Spinal cord (tissue), 9 donors: ENCODE measurements at regions not wholly inside any gene's neighbourhood (a gene's known extent, or its start where the extent isn't known, plus 50 kb on each side); places are given as distances from the start of the nearest gene placed in this dataset.
"Not testable (repeated sequence)": the region's sequence is repeated elsewhere in the genome, so short reads cannot be mapped to it uniquely, and the experiment has no call there.

Source experiments
- DNase-seq, 6 donors: peaks; one replicate each; pipeline versions ENCODE4 v3.0.0 to v3.0.0-alpha.2; 2013 to 2015; ENCODE audit warnings: low spot score in 6 of 6, low read depth in 4 of 6
- H3K27ac ChIP-seq: one replicate; pipeline ENCODE4 v1.5.1; 2013; ENCODE audit warnings: low read depth, low read length, control low read depth
- H3K27me3 ChIP-seq: one replicate; pipeline ENCODE4 v1.6.1; 2013; ENCODE audit warnings: low read length; ENCODE audit not compliant: control insufficient read depth, insufficient read depth
- H3K36me3 ChIP-seq: one replicate; pipeline ENCODE4 v1.6.1; 2013; ENCODE audit warnings: low read length; ENCODE audit not compliant: control insufficient read depth, insufficient read depth
- H3K4me1 ChIP-seq: one replicate; pipeline ENCODE4 v1.6.1; 2013; ENCODE audit warnings: low read length; ENCODE audit not compliant: control insufficient read depth, insufficient read depth
- H3K4me3 ChIP-seq: one replicate; pipeline ENCODE4 v1.5.1; 2013; ENCODE audit warnings: low read depth, low read length, control low read depth
- H3K9me3 ChIP-seq: one replicate; pipeline ENCODE4 v1.6.1; 2013; ENCODE audit warnings: low read length; ENCODE audit not compliant: control insufficient read depth, insufficient read depth
- WGBS: methylation state at CpG from one replicate; pipeline ENCODE4 v1.1.5; 2013; ENCODE audit warnings: missing lambda C conversion rate; ENCODE audit not compliant: insufficient coverage; 5-methylcytosine and 5-hydroxymethylcytosine counted together
- donor health status: healthy.

DNA sequence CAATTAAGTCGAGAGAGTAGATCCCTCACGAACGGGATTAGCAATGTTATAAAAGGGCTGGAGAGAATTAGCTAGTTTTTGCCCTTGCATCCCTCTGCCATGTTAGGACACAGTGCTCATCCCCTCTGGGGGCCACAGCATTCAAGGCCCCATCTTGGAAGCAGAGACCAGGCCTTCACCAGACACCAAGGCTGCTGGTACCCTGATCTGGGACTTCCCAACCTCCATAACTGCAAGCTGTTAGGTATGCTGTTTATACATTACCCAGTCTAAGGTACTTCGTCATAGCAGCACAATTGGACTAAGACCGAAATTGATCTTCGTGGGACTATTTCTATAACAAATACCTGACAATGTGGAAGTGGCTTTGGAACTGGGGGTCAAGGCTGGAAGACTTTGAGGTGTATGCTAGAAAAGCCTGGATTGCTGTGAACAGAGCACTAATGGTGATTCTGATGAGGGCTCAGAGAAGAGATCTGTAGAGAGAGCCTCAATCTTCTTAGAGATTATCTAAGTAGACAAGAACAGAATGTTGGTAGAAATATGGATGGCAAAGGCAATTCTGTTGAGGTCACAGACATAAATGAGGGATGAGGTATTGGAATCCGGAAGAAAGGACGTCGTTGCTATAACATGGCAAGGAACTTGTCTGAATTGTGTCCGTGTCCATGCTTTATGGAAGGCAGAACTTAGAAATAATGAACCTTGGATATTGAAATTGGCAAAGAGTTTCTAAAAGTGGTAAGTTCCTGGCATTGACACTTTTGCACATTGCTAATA, 83.8 kb upstream of the KIF26B start:
- no peak for DNase-seq
- Histone ChIP-seq H3K4me3 (no peak overlapping the region), H3K27me3 (no peaks in the 10 kb centered on the region), H3K27ac (no peak overlapping the region), H3K9me3 (peaks cover 3% of the 10 kb centered on the region), H3K36me3 (no peaks in the 10 kb centered on the region), H3K4me1 (no peaks in the 10 kb centered on the region)
- whole genome bisulfite sequencing: 100% methylated on average over 7 of the region's 10 CpGs

DNA sequence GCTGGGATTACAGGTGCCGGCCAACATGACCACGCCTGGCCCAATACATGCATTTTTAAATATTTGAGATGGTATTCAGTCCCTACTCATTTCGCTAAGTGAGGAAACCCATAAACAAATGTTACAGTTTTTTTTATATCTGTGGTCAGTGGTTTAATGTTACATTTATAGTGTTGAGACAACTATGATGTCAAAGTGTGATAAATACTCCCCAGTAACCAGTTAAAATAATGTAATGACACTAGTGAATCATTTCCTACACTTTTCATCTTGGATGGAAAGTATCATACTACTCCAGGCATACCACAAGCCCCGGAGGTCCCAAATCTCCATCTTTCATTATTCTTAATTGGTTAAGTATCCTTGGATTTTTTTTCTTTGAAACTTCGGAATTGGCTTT, 87.5 kb upstream of the KIF26B start:
- H3K4me3 ChIP-seq: no peak overlapping the region
- no peaks in the 10 kb centered on the region for H3K4me1 ChIP-seq
- no peaks in the 10 kb centered on the region for H3K36me3 ChIP-seq
- no peaks in the 10 kb centered on the region for H3K27me3 ChIP-seq
- DNase-seq: no peak
- 100% methylated on average over 1 of the region's 5 CpGs for WGBS
- H3K9me3 ChIP-seq: peaks cover 2% of the 10 kb centered on the region
- H3K27ac ChIP-seq: no peak overlapping the region

DNA sequence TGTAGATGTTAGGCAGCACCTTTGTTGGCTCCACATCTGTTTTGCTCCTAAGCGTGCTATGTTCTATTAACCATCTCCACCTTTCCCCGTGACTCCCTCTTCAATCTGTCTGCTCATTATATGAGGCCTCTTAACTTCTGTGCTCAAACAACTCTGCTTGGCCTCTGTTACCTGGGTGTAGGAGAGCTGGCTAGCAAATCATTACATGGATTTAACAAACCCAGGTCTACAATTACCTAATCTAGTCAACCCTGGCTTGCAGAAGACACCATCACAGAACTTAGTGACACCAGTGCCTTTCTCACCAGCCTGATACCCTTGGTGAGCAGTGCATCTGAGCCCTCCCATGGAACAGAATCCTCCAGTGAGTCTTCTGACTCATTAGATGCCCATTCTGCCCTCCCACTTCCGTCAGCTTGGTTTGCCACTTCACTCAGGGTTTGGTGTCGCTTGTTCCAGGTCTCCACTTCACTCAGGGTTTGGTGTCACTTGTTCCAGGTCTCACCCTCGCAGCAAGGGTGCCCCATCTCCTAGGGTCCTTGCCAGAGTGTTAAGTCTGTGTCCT, 92.0 kb upstream of the KIF26B start:
- H3K27me3 ChIP-seq: no peaks in the 10 kb centered on the region
- H3K4me3 ChIP-seq: no peak overlapping the region
- 100% methylated on average over 4 of the region's 5 CpGs for WGBS
- H3K4me1 ChIP-seq: peaks cover 4% of the 10 kb centered on the region
- no peaks in the 10 kb centered on the region for H3K36me3 ChIP-seq
- DNase-seq: no peak
- no peaks in the 10 kb centered on the region for H3K9me3 ChIP-seq
- H3K27ac ChIP-seq: no peak overlapping the region

DNA sequence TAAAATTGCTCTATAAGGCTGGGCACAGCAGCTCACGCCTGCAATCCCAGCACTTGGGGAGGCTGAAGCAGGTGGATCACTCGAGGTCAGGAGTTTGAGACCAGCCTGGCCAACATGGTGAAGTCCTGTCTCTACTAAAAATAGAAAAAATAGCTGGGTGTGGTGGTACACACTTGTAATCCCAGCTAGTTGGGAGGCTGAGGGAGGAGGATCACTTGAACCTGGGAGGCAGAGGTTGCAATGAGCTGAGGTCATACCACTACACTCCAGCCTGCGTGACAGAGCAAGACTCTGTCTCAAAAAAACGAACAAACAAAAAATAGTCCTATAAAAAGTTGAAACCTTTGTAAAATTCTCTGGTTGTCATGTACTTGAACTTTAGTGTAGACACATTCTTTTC, 93.0 kb upstream of the KIF26B start:
- H3K27me3 ChIP-seq, H3K27ac ChIP-seq, H3K9me3 ChIP-seq, H3K4me1 ChIP-seq, H3K36me3 ChIP-seq, H3K4me3 ChIP-seq, DNase-seq: not testable (repeated sequence)
- WGBS: 94% methylated on average over 2 of the region's 4 CpGs

DNA sequence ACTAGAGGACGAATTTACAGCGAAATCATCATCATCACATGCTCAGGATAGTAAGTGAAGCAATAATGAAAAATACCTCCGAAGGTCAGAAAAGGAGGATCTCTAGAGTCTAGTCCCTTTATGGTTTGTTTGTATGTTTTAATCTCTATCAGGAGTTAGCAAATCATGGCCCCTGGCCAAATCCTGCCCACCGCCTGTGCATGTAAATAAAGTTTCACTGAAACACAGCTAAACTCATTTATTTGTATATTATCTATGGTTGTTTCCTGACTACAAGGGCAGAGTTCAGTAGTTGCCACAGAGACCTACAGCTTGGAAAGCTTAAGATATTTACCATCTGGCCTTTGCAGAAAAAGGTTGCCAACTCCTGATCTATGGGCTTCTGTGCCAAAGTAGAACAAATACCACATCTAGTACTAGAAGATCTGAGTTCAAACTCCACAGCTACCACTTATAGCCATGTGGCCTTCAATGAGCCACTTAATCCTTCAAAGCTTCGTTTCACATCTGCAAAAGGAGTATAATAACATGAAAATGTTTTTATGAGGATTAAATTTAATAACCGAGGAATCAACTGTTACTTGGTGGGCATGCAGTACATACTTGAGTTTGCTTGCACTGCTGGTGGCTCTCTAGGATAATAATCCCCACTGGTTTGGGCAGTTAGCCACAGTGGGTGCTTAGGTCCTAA, 94.0 kb upstream of the KIF26B start:
- 75% methylated on average over 1 of the region's 6 CpGs for WGBS
- Histone ChIP-seq H3K27ac (no peak overlapping the region), H3K4me1 (peaks cover 4% of the 10 kb centered on the region), H3K4me3 (no peak overlapping the region), H3K9me3 (no peaks in the 10 kb centered on the region), H3K27me3 (no peaks in the 10 kb centered on the region), H3K36me3 (no peaks in the 10 kb centered on the region)
- no peak for DNase-seq

DNA sequence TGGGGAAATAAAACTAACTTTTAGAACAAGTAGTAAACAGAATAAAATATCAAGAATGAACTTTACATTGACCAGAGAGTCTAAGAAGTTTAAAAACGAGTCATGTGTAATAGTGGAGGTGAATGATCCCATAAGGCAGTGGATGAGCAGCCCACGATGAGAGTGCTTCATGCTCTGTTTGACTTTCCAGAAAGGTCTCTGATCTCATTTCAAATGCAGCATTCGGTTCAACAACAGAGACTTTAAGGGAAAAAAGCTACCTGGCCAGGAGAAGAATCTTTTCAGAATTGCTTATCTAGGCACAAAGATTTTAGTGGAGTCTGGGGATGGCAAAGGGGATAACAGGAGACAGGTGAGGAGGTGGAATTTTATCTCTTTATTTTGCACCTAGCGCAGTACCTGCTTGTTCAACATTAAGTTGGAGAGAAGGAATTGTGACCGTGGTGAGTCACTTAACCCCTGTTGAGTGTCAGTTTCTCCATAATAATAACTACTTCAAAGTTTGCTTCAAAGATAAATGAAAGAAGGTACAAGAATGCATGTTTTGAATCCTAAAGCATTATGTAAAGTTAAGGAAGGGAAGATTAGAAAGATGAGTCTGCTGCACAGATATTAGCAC, 94.9 kb upstream of the KIF26B start:
- no peaks in the 10 kb centered on the region for H3K27me3 ChIP-seq
- 63% methylated on average over 3 of the region's 5 CpGs for WGBS
- no peaks in the 10 kb centered on the region for H3K9me3 ChIP-seq
- H3K4me3 ChIP-seq: no peak overlapping the region
- H3K36me3 ChIP-seq: no peaks in the 10 kb centered on the region
- no peak overlapping the region for H3K27ac ChIP-seq
- H3K4me1 ChIP-seq: peaks cover 4% of the 10 kb centered on the region
- DNase-seq: no peak

DNA sequence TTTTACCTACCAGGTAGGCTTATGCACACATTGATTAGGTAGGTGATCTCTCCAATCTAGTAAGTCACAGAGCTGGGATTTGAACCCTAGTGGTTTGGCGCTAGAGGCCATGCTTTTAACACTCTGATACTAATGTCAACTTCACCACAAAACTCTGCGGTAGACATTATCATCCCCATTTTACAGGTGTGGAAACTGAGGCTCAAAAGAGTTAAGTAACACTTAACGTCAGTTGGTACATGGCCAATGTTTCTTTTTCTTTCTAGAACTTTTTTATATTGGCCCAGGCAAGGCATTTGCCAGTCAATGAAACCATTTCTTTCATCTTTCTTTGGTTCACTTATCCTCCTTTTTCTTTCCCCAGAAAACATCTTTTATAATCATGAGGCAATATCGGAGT, 95.9 kb upstream of the KIF26B start:
- Histone ChIP-seq H3K27me3 (no peaks in the 10 kb centered on the region), H3K36me3 (no peaks in the 10 kb centered on the region), H3K9me3 (no peaks in the 10 kb centered on the region), H3K4me3 (no peak overlapping the region), H3K27ac (no peak overlapping the region), H3K4me1 (peaks cover 4% of the 10 kb centered on the region)
- 86% methylated on average over 2 of the region's 4 CpGs for WGBS
- no peak for DNase-seq

DNA sequence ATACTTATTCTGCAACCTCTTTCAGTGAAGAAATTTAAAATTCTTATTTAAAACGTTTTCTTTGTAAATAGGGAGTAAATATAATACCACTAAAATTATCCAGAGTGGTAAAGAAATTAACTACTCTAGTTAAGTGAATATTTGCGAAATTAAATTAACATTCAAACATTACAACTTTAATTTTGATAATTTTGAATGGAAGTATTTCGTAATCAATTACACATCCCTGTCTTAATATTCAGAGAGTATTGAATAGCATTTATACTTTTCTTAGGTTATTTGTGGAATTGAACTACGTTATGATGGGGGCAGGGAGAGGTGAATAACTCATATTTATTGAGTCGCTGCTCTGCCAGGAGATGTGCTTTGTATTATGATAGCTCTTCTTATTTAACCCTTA, 96.3 kb upstream of the KIF26B start:
- no peak overlapping the region for H3K4me3 ChIP-seq
- no CpG with 5 or more reads among the region's 5 CpGs for WGBS

DNA sequence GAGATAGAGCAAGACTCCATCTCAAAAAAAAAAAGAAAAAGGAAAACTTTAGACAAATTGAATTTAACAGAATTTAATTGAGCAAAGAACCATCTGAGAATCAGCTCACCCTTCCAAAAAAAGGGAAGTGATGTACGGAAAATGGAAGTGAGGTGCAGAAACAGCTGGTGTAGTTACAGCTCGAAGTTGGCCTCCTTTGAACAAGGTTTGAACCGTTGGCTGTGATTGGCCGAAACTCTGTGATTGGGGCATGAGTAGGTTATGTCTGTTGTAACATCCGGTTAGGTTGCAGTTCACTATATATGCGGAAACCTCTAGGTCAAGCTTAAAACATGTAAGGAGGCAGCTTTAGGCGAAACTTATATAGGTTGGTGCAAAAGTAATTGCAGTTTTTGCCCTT, 97.9 kb upstream of the KIF26B start:
- Histone ChIP-seq H3K27ac (no peak overlapping the region), H3K27me3 (no peaks in the 10 kb centered on the region), H3K36me3 (no peaks in the 10 kb centered on the region), H3K4me3 (no peak overlapping the region), H3K4me1 (peaks cover 4% of the 10 kb centered on the region), H3K9me3 (no peaks in the 10 kb centered on the region)
- DNase-seq: no peak
- 97% methylated on average over 6 of the region's 7 CpGs for WGBS

More for the DNA sequence above, 96.3 kb upstream of the KIF26B start:
- no peaks in the 10 kb centered on the region for H3K36me3 ChIP-seq
- H3K4me1 ChIP-seq: peaks cover 4% of the 10 kb centered on the region
- no peak for DNase-seq
- H3K9me3 ChIP-seq: no peaks in the 10 kb centered on the region
- H3K27ac ChIP-seq: no peak overlapping the region
- no peaks in the 10 kb centered on the region for H3K27me3 ChIP-seq
